SKM-1 (cell line): ENCODE measurements at regions not wholly inside any gene's neighbourhood (a gene's known extent, or its start where the extent isn't known, plus 50 kb on each side); places are given as distances from the start of the nearest gene placed in this dataset.
"Not testable (repeated sequence)": the region's sequence is repeated elsewhere in the genome, so short reads cannot be mapped to it uniquely, and the experiment has no call there.

Experiments
- DNase-seq: peaks from one replicate; lab custom pipeline; 2025; ENCODE audit not compliant: unreplicated experiment; lab: John Stamatoyannopoulos, UW

DNA sequence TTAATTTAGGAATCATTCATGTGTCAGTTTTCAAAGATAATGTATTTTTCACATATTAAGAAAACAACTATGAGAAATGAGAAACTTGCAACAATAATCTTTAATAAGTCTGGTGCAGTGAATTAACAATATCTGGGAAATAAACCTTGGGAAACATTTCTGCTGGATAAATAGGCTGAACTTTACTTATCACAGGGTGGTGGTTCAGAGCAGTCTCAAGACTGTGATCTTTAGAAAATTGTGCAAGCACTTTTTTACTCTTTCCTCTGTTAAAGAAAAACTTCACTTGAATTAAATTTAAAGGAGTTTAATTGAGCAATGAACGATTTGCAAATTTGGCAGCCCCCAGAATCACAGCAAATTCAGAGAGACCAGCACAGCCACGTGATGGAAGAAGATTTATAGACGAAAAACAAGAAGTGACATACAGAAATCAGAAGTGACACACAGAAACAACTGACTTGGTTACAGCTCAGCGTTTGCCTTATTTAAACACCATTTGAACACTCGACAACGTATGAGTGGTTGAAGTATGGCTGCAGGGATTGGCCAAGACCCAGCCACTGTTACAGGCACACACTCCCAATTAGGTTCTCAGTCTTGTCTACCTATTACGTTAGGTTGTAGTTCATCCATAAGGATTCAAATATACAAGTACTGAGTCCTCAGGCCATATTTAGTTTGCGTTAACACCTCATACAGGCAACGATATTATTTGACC is 631.9 kb downstream of the SLCO4C1 start:
- DNase-seq = no peak

DNA sequence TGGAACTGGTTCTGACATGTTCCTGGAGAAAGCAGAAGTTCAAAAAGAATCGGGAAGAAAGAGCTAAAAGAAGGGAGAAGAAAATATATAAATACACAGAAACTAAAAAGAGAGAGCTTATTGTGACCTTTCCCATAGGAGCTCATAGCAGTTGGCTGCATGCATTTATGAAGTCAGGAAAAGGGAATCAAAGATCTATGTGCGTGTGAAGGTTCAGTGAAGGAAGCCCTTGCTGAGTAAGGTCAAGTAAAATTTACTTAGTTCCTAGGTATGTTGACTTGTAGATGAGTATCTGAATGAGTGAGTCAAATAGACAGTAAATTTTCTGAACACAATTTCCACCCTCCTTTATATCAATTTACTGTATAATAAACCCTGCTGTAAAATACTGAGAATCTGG is 632.5 kb downstream of the SLCO4C1 start:
- DNase-seq = no peak

DNA sequence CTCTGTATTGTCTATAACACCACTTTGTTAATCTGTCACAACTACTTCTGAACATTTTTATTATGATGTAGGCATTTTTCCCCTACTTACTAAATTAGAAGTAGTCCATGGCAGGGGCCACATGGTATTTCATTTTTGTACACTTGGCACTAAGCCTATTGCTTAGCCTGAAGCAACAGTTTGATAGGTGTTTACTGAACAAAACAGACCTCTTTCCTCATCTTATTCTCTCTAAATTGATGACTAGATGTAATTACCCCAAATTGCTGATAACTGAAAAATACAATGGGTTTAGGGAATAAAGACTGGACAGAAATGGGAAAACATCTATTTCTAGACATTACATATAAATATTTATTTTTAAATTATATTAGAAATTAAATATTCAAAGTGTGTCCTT is 633.8 kb downstream of the SLCO4C1 start:
- DNase-seq = no peak

DNA sequence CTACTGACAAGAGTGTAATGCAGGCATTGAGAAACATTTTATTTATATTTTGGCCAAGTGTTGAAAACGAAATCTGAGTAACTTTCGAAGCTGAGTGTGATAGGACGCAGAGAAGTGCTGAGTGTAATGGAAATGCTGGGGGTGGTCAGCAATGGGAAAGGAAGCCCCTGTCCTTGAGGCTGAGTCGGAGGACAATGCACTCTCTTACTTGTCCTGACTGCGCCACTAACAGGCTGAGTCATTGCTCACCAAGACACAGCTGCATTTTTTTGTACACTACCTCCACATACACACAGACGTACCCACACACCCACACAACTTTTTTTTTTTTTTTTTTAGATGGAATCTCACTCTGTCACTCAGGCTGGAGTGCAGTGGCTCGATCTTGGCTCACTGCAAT is 637.7 kb downstream of the SLCO4C1 start:
- DNase-seq = no peak

DNA sequence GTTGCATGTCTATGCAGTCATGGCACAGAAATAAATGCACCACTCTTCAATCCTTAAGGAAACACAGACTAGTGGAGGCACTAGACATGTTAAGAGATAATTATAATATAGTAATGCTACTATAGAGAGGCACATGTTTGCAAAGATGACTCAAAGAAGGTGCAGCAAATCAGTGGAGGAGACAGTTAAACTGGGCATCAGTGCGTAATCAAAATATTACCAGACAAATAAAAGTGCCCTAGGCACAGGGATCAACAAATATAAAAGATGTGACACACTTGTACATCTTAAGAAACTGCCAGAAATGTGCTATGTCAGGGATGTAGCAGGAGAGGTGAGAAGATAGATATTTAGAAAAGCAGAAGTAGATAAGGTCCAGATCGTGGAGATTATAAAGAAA is 642.1 kb downstream of the SLCO4C1 start:
- DNase-seq = no peak

DNA sequence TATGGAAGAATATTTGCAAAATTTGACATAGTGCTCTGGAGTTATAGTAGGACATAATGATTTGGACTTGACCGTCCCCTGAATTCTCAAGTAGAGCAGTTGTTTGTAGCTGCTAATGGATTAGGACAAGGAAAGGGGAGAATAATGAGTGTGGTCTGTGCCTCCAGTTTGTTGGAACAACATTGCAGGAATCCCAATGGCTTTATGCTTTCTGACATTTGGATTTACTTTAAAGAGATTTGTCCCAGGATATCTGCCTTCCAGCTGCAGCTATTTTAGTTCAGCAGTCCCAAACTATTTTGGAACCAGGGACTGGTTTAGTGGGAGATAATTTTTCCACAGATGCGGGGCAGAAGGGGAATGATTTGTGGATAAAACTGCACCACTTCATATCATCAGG is 648.2 kb downstream of the SLCO4C1 start:
- no peak for DNase-seq

DNA sequence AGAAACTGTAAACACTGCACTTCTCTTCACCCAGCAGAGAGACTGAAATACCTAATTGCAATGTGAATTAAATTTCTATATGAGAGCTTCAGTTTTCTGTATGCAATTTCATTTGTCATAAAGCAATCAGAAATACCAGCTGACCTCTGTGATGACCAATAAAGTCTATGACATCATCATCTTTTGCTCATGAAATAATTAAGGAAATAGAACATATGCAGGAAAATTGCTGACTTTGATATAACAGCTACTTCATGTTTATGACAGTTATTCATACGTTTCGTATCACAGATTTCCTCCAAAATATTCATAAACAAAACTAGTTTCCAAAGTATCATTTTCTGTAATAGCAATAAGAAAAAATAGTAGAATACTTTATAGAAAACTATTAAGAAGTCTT is 652.3 kb downstream of the SLCO4C1 start:
- DNase-seq = no peak

DNA sequence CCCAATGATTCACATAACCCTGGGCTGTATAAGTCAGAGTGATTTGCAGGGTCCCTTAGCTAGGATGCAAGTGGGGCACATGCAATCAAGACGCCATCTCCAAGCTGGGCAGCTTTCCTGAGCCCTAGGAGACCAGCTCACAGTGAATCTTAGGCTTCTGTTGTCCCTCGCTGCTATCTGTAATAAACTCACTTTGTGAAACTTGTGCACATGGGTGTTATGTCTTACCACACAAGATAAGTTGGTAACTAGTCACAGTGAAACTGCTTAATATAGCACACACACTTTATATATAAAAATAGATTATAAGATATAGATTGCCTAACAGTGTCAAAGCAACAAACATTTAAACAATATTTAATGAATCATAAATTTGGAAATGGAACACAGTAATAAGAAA is 658.5 kb downstream of the SLCO4C1 start:
- DNase-seq = no peak

DNA sequence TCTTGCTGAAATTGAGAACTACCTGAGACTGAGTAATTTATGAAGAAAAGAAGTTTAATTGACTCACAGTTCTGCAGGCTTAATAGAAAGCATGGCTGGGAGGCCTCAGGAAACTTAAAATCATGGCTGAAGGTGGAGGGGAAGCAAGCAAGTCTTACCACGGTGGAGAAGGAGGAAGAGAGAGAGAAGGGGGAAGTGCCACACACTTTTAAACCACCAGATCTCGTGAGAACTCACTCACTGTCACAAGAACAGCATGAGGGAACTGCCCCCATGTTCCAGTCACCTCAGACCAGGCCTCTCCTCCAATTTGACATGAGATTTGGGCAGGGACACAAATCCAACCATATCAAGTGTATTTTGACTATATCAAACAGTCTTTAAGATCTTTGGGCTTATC is 668.3 kb downstream of the SLCO4C1 start:
- not testable (repeated sequence) for DNase-seq

DNA sequence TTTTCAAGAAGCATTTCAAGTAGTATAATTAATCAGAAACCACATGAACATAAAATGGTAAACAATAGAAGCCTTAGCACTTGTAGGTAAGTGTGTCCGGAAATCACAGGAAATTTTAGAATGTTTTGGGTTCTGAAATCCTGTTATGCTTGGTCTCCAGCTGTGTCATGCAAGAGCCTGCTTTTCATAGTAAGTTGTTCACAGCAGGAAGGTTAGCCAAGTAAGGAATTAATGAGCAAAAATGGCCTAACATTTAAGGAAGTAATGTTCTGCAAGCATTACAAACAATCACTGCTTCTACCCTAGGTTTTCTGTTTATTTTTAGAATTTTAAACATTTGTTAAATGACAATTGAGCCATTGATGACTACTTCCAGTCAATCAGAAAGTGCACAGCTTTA is 669.5 kb downstream of the SLCO4C1 start:
- no peak for DNase-seq

DNA sequence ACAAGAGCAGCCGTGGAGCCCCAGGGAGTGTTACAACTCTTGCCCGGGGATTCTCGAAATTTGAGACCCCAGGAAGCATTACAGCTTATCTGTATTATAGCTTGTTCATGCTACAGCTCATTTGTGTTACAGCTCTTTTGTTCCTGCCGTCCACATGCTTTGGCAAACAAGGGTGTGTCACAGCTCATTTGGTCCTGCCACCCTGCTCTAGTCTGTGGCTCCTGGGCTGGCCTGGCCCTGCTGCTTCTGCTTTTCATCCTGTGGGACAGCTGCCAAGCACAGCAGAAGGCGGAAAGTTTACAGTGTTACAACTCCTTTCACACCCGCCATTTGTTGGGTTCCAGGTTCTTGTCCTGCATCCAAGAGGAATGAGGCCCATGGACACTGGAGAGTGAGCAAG is 685.0 kb downstream of the SLCO4C1 start:
- DNase-seq = no peak

DNA sequence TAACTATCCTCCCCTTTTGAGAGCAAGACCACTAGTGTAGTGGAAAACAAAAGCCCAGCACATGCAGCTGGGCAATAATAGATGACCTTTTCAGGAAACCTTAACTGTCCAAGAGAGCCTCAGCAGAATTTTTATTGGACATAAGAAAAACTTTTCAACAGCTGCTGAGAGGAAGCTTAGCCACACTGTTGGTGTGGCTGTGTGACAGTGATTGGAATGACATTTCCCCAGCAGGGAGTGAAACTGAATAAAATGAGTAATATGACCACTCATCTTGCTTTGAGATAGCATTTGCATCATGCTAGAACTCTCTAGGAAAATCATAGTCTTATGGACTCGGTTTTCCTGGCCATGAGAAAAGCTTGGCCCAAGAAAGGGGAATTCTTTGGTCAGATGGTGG is 687.8 kb downstream of the SLCO4C1 start:
- no peak for DNase-seq

DNA sequence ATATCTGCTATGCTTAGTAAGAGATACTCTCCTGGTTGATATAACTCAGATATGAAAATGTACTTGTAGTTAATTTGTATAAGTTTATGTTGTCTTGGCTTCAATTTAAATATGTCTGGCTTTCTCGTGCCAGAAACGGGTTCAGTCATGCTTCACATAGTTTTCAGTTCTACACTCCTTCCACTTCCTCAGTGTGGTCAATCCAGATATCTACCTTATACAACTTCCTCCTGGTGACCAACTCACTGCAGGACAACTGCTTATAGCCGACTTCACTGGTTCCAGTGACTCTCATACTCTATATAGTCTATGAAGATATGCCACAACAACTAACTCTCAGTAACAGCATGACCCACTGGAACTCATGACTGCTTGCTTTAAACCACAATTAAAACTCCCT is 690.4 kb downstream of the SLCO4C1 start:
- DNase-seq = no peak

DNA sequence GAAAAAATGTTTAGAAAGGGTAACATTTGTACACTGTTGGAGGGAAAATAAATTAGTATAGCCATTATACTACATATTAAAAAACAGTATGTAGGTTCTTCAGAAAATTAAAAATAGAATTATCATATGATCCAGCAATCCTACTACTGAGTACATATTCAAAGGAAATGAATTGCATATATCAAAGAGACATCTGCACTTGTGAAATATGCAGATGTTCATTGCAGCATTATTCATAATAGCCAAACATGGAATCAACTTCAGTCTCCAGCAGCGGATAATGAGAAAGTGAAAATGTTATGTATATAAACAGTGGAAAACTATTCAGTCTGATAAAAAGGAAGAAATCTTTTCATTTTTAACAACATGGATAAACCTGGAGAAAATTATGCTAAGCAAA is 695.5 kb downstream of the SLCO4C1 start:
- DNase-seq = no peak

DNA sequence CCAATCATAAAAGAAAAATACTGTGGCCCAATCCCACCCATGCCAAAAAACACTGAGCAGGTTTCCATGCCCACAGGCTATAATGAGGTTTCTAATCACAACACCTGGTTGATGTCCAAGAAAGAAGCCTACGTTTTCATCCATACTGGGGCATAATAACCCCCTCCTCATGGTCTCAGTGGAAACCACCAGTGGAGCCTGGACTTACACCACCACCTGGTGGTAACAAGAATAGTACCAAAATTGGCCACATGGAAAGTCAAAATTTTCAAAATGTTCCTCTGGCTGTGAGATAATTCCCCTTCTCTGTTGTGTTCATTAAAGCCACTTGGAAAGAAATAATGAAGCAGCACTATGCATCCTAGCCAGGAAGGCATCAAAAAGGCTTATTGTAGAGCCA is 687.3 kb upstream of the ST8SIA4 start:
- no peak for DNase-seq

DNA sequence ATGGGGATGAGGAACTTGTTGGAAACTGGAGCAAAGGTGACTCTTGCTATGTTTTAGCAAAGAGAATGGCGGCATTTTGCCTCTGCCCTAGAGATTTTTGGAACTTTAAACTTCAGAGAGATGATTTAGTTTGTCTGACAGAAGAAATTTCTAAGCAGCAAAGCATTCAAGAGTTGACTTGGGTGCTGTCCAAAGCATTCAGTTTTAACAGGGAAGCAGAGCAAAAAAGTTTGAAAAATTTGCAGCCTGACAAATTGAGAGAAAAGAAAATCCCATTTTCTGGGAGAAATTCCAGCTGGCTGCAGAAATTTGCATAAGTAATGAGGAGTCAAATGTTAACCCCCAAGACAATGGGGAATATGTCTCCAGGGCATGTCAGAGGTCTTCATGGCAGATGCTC is 682.3 kb upstream of the ST8SIA4 start:
- no peak for DNase-seq

DNA sequence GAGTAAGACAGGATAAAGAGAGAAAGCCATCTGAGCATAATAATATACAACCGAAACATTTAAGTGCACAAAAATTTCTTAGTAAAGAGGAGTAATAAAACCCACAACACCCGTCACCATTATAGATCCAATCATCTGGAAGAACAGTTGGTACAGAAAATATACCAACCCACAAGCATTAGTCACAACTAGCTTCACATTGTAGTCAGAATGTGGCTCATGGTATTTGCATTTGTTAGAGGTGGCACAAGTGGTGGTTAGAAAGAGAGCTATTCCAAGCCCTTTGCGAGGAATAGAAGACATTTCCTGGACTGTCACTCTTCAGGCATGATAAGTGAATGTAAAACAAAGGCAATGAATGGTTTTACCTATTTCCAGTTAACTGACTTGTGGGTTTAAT is 677.5 kb upstream of the ST8SIA4 start:
- no peak for DNase-seq

DNA sequence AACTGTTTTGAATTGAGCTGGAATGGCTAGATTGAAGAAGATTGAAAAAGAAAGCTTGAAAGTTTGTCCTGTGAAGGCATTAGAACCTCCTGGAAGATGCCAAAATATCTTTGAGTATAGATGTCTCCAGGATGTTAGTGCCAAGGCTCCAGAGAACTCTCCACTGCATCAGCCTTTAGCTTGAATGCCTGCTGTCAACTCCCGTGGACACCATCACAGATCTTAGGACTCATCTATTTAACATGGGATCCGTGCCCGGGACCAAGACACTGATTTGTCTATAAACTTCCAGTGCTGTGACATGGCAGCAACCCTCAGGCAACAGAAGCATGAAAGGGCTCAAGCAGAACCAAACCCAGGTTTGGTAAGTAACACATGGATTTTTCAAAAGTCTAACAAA is 670.9 kb upstream of the ST8SIA4 start:
- no peak for DNase-seq

DNA sequence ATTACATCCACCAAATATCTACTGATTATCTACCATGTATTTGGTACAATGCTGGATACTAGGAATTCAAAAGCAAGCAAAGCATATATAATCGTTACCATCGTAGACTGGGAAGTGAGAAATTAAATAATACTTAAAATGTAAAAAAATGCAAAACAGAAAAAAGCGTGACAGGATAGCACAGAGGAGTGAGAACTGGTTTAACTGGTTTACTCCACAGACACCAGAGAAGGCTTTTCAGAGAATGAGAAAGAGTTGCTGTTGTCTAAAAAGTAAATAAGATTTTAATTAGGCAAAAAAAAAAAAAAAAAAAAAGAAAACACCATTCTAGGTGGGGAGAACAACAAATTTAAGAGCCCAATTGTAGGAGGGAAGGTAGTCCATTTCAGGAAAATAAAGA is 657.9 kb upstream of the ST8SIA4 start:
- DNase-seq = no peak

DNA sequence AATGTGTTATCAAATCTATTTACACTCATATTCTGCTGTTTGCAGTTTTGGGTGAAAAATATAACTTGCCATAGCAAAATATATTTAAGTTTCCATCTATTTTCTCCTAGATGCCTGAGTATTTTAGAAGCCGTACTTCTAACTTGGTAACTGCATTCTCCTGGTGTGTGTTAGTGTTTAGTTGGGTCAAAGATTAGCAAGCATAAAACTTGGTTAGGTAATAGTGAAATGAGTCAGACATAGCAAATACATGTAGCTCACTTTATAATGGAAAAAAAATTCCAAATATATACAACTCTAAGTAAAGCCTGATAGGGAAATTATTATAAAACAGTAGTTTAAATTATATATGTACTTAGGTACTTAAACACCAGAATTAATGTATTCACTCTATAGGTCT is 640.7 kb upstream of the ST8SIA4 start:
- no peak for DNase-seq

DNA sequence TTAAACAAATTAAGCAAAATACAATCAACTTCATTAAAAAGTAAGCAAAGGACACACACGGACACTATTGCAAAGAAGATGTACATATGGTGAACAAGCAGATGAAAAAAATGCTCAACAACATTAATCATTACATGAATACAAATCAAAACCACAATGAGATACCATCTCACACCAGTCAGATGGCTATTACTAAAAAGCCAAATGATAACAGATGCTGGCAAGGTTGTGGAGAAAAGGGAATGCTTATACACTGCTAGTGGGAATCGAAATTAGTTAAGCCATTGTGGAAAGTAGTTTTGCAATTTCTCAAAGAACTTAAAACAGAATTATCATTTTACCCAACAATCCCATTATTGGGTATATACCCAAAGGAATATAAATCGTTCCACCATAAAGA is 636.2 kb upstream of the ST8SIA4 start:
- no peak for DNase-seq

DNA sequence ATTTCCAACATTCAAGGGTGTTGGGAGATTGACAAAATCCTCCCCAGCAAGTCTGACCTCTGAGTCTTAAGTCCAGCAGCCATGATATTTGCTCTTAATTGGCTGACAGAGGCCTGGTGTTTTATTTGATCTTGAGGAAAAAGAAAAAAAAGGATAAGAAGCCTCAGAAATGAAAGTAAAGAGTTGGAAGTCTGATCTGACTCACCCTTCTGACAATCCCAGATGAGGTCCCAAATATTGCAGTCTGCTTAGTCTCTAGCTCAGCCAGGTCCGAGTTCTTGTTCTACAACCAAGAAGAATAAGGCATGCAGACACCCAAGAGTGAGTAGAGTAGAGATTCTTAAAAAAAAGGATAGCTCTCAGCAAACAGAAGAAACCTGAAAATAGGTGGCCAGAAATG is 632.5 kb upstream of the ST8SIA4 start:
- no peak for DNase-seq

DNA sequence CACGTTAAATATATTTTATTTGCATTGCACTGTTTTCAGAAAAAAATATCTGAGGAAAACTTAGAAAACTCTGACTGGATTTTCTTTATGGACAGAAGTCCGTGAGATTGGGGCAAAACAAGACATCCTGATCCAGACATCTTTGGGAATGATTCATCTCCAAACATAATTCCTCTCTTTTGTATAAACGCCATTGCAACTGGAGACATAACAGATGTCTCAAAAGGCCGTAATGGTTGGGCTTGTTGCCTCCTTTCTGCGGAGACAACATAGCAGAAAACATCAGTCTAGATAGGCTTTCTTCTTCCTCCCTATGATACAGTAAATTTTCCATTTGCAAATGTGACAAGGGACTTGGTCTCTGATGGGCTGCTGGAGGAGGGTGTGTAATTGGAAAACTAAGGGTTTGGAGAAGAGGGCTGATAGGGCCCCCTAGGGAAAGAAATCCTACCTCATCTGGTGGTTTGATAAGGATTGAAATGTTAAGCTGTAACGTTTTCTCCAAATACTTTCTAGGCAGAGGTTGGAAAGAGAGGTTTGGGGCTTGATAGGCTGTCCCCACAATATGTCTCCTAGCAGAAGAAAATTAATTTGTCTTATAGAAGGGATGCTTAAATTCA is 631.5 kb upstream of the ST8SIA4 start:
- no peak for DNase-seq
